SK-N-SH (cell line): ENCODE measurements at regions not wholly inside any gene's neighbourhood (a gene's known extent, or its start where the extent isn't known, plus 50 kb on each side); places are given as distances from the start of the nearest gene placed in this dataset.

Experiments
- CTCF ChIA-PET: fragments of 300-600, 350-600 bp; formaldehyde crosslinking; extraction: SDS; loops from one replicate; lab custom pipeline; 2021; lab: Yijun Ruan, JAX
- POLR2A ChIA-PET: fragments of 350-600 bp; sonication (Branson Sonifier 250); formaldehyde crosslinking; extraction: SDS; loops from one replicate; lab custom pipeline; 2020; ENCODE audit warnings: antibody characterized with exemption, inconsistent platforms; lab: Yijun Ruan, JAX
- DNase-seq: peaks from one replicate; pipeline ENCODE4 v3.0.0; 2012
- H2AFZ ChIP-seq: fragments of 200-600 bp; sonication (generic); 2 replicates; pipeline ENCODE4 v1.8.1; 2016; ENCODE audit warnings: antibody characterized with exemption, mild to moderate bottlenecking, low read depth
- H3F3A ChIP-seq: fragments of 200-600 bp; sonication (generic); replicated peaks from 2 replicates; pipeline ENCODE3; 2016; ENCODE audit warnings: antibody characterized with exemption, mild to moderate bottlenecking; ENCODE audit not compliant: insufficient read depth
- H3K27ac ChIP-seq, 2 experiments: fragments of 200-500 bp in 1 of 2; fragments of 200-600 bp in 1 of 2; sonication (Bioruptor generic) in 1 of 2; sonication (generic), shearing (Covaris generic) in 1 of 2; 2 replicates each; pipeline versions ENCODE4 v1.5.1 to v1.6.1; 2014 to 2016; ENCODE audit warnings: low read depth in 2 of 2, inconsistent platforms in 1 of 2, low read length in 1 of 2, mild to moderate bottlenecking in 1 of 2, mixed read lengths in 1 of 2
- H3K27me3 ChIP-seq: fragments of 200-600 bp; sonication (generic), shearing (Covaris generic); 2 replicates; pipeline ENCODE4 v1.6.1; 2016; ENCODE audit warnings: mixed run types; ENCODE audit not compliant: insufficient read depth
- H3K36me3 ChIP-seq, 2 experiments: fragments of 200-500 bp in 1 of 2; fragments of 200-600 bp in 1 of 2; sonication (Bioruptor generic) in 1 of 2; sonication (generic) in 1 of 2; replicated peaks in 1 of 2; 2 replicates each; pipeline versions ENCODE3 to v1.5.1; 2014 to 2016; ENCODE audit warnings: low read length in 1 of 2, mild to moderate bottlenecking in 1 of 2; ENCODE audit not compliant: insufficient read depth in 2 of 2, control insufficient read depth in 1 of 2
- H3K4me1 ChIP-seq, 2 experiments: fragments of 200-500 bp in 1 of 2; fragments of 200-600 bp in 1 of 2; sonication (Bioruptor generic) in 1 of 2; sonication (generic), shearing (Covaris generic) in 1 of 2; 2 replicates each; pipeline versions ENCODE4 v1.5.1 to v1.6.1; 2014 to 2016; ENCODE audit warnings: low read depth in 1 of 2, low read length in 1 of 2, mixed run types in 1 of 2; ENCODE audit not compliant: insufficient read depth in 2 of 2, control insufficient read depth in 1 of 2
- H3K4me2 ChIP-seq: fragments of 200-600 bp; sonication (generic), shearing (Covaris generic); 2 replicates; pipeline ENCODE4 v1.6.1; 2017; ENCODE audit warnings: mixed run types
- H3K4me3 ChIP-seq, 2 experiments: fragments of 200-500 bp in 1 of 2; fragments of 200-600 bp in 1 of 2; sonication (Bioruptor generic) in 1 of 2; sonication (generic), shearing (Covaris generic) in 1 of 2; 2 replicates each; pipeline versions ENCODE4 v1.5.1 to v1.8.1; 2014 to 2016; ENCODE audit warnings: low read depth in 2 of 2, inconsistent platforms in 1 of 2, low read length in 1 of 2, mild to moderate bottlenecking in 1 of 2, mixed read lengths in 1 of 2, moderate library complexity in 1 of 2
- H3K79me2 ChIP-seq: fragments of 200-600 bp; sonication (generic); 2 replicates; pipeline ENCODE4 v1.8.1; 2017; ENCODE audit warnings: mild to moderate bottlenecking; ENCODE audit not compliant: insufficient read depth
- H3K9ac ChIP-seq: fragments of 200-600 bp; sonication (generic); 2 replicates; pipeline ENCODE4 v1.6.1; 2017; ENCODE audit warnings: mixed run types
- H3K9me2 ChIP-seq: fragments of 200-600 bp; sonication (generic); 2 replicates; pipeline ENCODE4 v1.6.1; 2017; ENCODE audit warnings: mixed run types
- H3K9me3 ChIP-seq: fragments of 200-600 bp; sonication (generic); 2 replicates; pipeline ENCODE4 v1.6.1; 2017; ENCODE audit warnings: mixed run types, mild to moderate bottlenecking, moderate library complexity
- H4K20me1 ChIP-seq: fragments of 200-600 bp; sonication (generic); 2 replicates; pipeline ENCODE4 v1.6.1; 2017; ENCODE audit warnings: mild to moderate bottlenecking, mixed run types; ENCODE audit not compliant: insufficient read depth
- CHD2 ChIP-seq: fragments of 150-350 bp; IDR thresholded peaks from 2 replicates; pipeline ENCODE4 v1.6.1; 2018; ENCODE audit warnings: low read length; ENCODE audit not compliant: partially characterized antibody
- EP300 ChIP-seq, 2 experiments: IDR thresholded peaks; 2 replicates each; pipeline versions ENCODE4 v1.4.0 to v1.6.1; 2012; ENCODE audit warnings: borderline replicate concordance in 1 of 2, low read depth in 1 of 2, low read length in 1 of 2
- FOSL2 ChIP-seq: IDR thresholded peaks from 2 replicates; pipeline ENCODE4 v1.4.0; 2012; ENCODE audit warnings: low read depth, mild to moderate bottlenecking, moderate library complexity, borderline replicate concordance
- GATA2 ChIP-seq: sonication (generic); formaldehyde crosslinking; IDR thresholded peaks from 2 replicates; pipeline ENCODE4 v1.5.0; 2020; ENCODE audit warnings: mild to moderate bottlenecking, missing genetic modification reagents
- IRF3 ChIP-seq: fragments of 150-350 bp; IDR thresholded peaks from 2 replicates; pipeline ENCODE4 v1.6.1; 2016; ENCODE audit warnings: mild to moderate bottlenecking, low read depth, low read length
- JUND ChIP-seq: IDR thresholded peaks from 2 replicates; pipeline ENCODE4 v1.4.0; 2012
- MAX ChIP-seq: IDR thresholded peaks from 2 replicates; pipeline ENCODE4 v1.4.0; 2012; ENCODE audit warnings: low read depth
- MXI1 ChIP-seq: IDR thresholded peaks from 2 replicates; pipeline ENCODE4 v1.6.1; 2012; ENCODE audit warnings: mild to moderate bottlenecking, low read depth, low read length, improper control_type of control experiment
- NFIC ChIP-seq: IDR thresholded peaks from 2 replicates; pipeline ENCODE4 v1.4.0; 2012; ENCODE audit warnings: borderline replicate concordance
- PBX3 ChIP-seq: IDR thresholded peaks from 2 replicates; pipeline ENCODE4; 2012
- POLR2AphosphoS5 ChIP-seq: IDR thresholded peaks from 2 replicates; pipeline ENCODE4 v1.6.1; 2012; ENCODE audit warnings: low read depth, low read length
- RAD21 ChIP-seq: IDR thresholded peaks from 2 replicates; pipeline ENCODE4 v1.6.1; 2012; ENCODE audit warnings: mild to moderate bottlenecking, low read length
- REST ChIP-seq: IDR thresholded peaks from 2 replicates; pipeline ENCODE4 v1.6.1; 2012; ENCODE audit warnings: mild to moderate bottlenecking, low read depth, low read length, moderate library complexity
- RXRA ChIP-seq: IDR thresholded peaks from 2 replicates; pipeline ENCODE4 v1.4.0; 2012; ENCODE audit warnings: low read depth, mild to moderate bottlenecking, borderline replicate concordance
- SMC3 ChIP-seq: IDR thresholded peaks from 2 replicates; pipeline ENCODE4 v1.6.1; 2012; ENCODE audit warnings: low read depth, low read length, improper control_type of control experiment
- TCF12 ChIP-seq: IDR thresholded peaks from 2 replicates; pipeline ENCODE4 v1.4.0; 2012
- YY1 ChIP-seq: IDR thresholded peaks from 2 replicates; pipeline ENCODE4 v1.4.0; 2012; ENCODE audit warnings: low read depth, mild to moderate bottlenecking
- WGBS: methylation state at CpG from one replicate; pipeline ENCODE4 v1.1.6; 2017; ENCODE audit warnings: low lambda C conversion rate; 5-methylcytosine and 5-hydroxymethylcytosine counted together

GRCh38 chr2:175838979-175839378, 163.1 kb downstream of the LNPK start:
- peaks cover 14% of the 10 kb centered on the region for H3F3A ChIP-seq
- no peaks in the 10 kb centered on the region for H3K9me2 ChIP-seq
- TF ChIP-seq PBX3 (no peak), GATA2 (CRISPR knock-in tag) (no peak), POLR2AphosphoS5 (no peak), NFIC (no peak), MXI1 (no peak), JUND (no peak), IRF3 (no peak), CHD2 (no peak), FOSL2 (no peak), SMC3 (no peak), RAD21 (no peak), EP300 (IDR thresholded peaks at IDR 0.05; ENCODE audit: borderline replicate concordance in 1 of 2, low read depth in 1 of 2, low read length in 1 of 2) (no peak)
- no peak overlapping the region for H2AFZ ChIP-seq
- peaks cover 0 to 19% of the 10 kb centered on the region in 2 experiments for H3K4me1 ChIP-seq
- H3K79me2 ChIP-seq: no peaks in the 10 kb centered on the region
- H3K9me3 ChIP-seq: no peaks in the 10 kb centered on the region
- no peaks in the 10 kb centered on the region for H3K27me3 ChIP-seq
- no peak for DNase-seq
- 45% methylated on average over 2 of the region's 2 CpGs for WGBS
- H4K20me1 ChIP-seq: no peaks in the 10 kb centered on the region
- H3K9ac ChIP-seq: no peak overlapping the region
- CTCF ChIA-PET: no interaction called here
- H3K4me2 ChIP-seq: no peak overlapping the region
- no peak overlapping the region for H3K4me3 ChIP-seq
- POLR2A ChIA-PET: no interaction called here
- H3K27ac ChIP-seq: no peak overlapping the region
- H3K36me3 ChIP-seq: no peaks in the 10 kb centered on the region

- Histone ChIP-seq H3K79me2 (no peaks in the 10 kb centered on the region), H3K9me2 (no peaks in the 10 kb centered on the region), H2AFZ (no peak overlapping the region; the same call in 1 of the 2 replicates), H3K36me3 (no peaks in the 10 kb centered on the region), H3K9ac (no peak overlapping the region), H3K4me1 (peaks cover 0 to 9% of the 10 kb centered on the region in 2 experiments; a peak in 3 of 4 replicates), H3K4me3 (no peak overlapping the region), H3K27me3 (no peaks in the 10 kb centered on the region), H3F3A (peaks cover 10% of the 10 kb centered on the region), H3K4me2 (no peak overlapping the region), H4K20me1 (no peaks in the 10 kb centered on the region), H3K27ac (peak overlapping the region in 1 of 2 experiments; percentile 44; a peak in 2 of 4 replicates), H3K9me3 (no peaks in the 10 kb centered on the region)
- 19% methylated on average over 3 of the region's 3 CpGs for WGBS
- ChIA-PET CTCF (no interaction called here), POLR2A (no interaction called here)
- DNase-seq: no peak
- 0 out of 2 replicates have a peak, but pooled peaks have one; percentile 17 for TF ChIP-seq POLR2AphosphoS5
- TF ChIP-seq NFIC: peak; percentile 67; the same call in 1 of the 2 replicates
- TF ChIP-seq FOSL2: peak; percentile 89
- no peak for TF ChIP-seq RXRA
- peak; percentile 80 for TF ChIP-seq TCF12
- peak; percentile 39; the same call in 1 of the 2 replicates for TF ChIP-seq MAX
- no peak for TF ChIP-seq RAD21
- peak in 1 of 2 experiments; percentile 40; a peak in 1 of 4 replicates for TF ChIP-seq EP300 (IDR thresholded peaks at IDR 0.05; ENCODE audit: borderline replicate concordance in 1 of 2, low read depth in 1 of 2, low read length in 1 of 2)
- peak; percentile 86 for TF ChIP-seq JUND
- TF ChIP-seq REST: 0 out of 2 replicates have a peak, but pooled peaks have one; percentile 23
- peak; percentile 44 for TF ChIP-seq PBX3
- no peak for TF ChIP-seq YY1
Measured at GRCh38 chr2:175837046-175837445, 165.0 kb downstream of the LNPK start.
